ENCODE measurements at regions not wholly inside any gene's neighbourhood (a gene's known extent, or its start where the extent isn't known, plus 50 kb on each side); places are given as distances from the start of the nearest gene placed in this dataset.

DNA sequence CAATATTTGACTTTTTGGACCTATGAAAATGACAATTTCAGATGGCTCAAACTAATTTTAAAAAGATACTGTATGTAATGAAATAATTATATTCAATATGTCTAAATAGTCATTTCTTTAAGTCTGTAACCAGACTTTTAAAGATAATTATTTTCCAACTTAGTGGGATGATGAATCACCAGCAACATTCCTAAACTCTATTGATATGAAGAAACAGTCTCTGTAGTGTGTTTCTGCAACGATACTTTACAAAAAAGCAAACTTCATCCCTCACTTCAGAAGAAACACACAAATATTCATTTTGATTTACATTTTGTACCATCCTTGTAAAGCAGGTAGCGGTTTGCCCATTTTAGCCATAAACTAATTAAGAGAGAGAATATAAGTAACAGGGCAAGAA is 417.4 kb downstream of the EFNB2 start:
- TF ChIP-seq SP1 (IDR thresholded peaks at IDR 0.05; ENCODE audit: low read depth) (no peak), ZNF274 (IDR thresholded peaks at IDR 0.05; ENCODE audit: low read depth, low read length) (no peak), POLR2A (IDR thresholded peaks at IDR 0.05; ENCODE audit: borderline replicate concordance, extremely low read depth, insufficient read depth, insufficient read length) (no peak), CTCF (IDR thresholded peaks at IDR 0.05 in 2 of 3, conservative IDR thresholded peaks at IDR 0.05 in 1 of 3; ENCODE audit: borderline replicate concordance in 1 of 3, insufficient read depth in 1 of 3, low read depth in 2 of 3, low read length in 2 of 3) (no peak), EZH2 (IDR thresholded peaks at IDR 0.05) (no peak), YY1 (IDR thresholded peaks at IDR 0.05; ENCODE audit: extremely low read depth, insufficient replicate concordance, low read depth, low read length) (no peak), RAD21 (IDR thresholded peaks at IDR 0.05; ENCODE audit: low read depth) (no peak), SIN3A (IDR thresholded peaks at IDR 0.05; ENCODE audit: low read depth) (no peak), CEBPB (IDR thresholded peaks at IDR 0.05; ENCODE audit: low read depth) (no peak), EGR1 (IDR thresholded peaks at IDR 0.05; ENCODE audit: low read depth) (no peak), MAX (IDR thresholded peaks at IDR 0.05) (no peak)

Data from HCT116 (cell line).